Rectal smooth muscle tissue (tissue), 1 donor: ENCODE measurements at regions not wholly inside any gene's neighbourhood (a gene's known extent, or its start where the extent isn't known, plus 50 kb on each side); places are given as distances from the start of the nearest gene placed in this dataset.

Source experiments
- H3K27ac ChIP-seq: one replicate; pipeline ENCODE4 v1.7.0; 2013; ENCODE audit warnings: low read depth, low read length, inconsistent platforms
- H3K27me3 ChIP-seq: one replicate; pipeline ENCODE4 v1.7.0; 2013; ENCODE audit warnings: low read length; ENCODE audit not compliant: control insufficient read depth, insufficient read depth
- H3K36me3 ChIP-seq: one replicate; pipeline ENCODE4 v1.7.0; 2013; ENCODE audit warnings: low read length; ENCODE audit not compliant: control insufficient read depth, insufficient read depth
- H3K4me1 ChIP-seq: one replicate; pipeline ENCODE4 v1.7.0; 2013; ENCODE audit warnings: low read length; ENCODE audit not compliant: control insufficient read depth, insufficient read depth
- H3K4me3 ChIP-seq: one replicate; pipeline ENCODE4 v1.7.0; 2013; ENCODE audit warnings: low read length
- H3K9ac ChIP-seq: one replicate; pipeline ENCODE4 v1.7.0; 2013; ENCODE audit warnings: low read length

- Histone ChIP-seq H3K27ac (no peak overlapping the region), H3K36me3 (no peaks in the 10 kb centered on the region), H3K4me3 (no peak overlapping the region), H3K9ac (no peak overlapping the region), H3K4me1 (no peaks in the 10 kb centered on the region), H3K27me3 (no peaks in the 10 kb centered on the region)
Measured at GRCh38 chr13:111502957-111503356, 182.5 kb downstream of the TEX29 start.

GRCh38 chr13:111503376-111503775 lies 182.9 kb downstream of the TEX29 start:
- no peak overlapping the region for H3K27ac ChIP-seq
- no peak overlapping the region for H3K9ac ChIP-seq
- H3K4me3 ChIP-seq = no peak overlapping the region
- H3K36me3 ChIP-seq = no peaks in the 10 kb centered on the region
- H3K4me1 ChIP-seq = no peaks in the 10 kb centered on the region
- no peaks in the 10 kb centered on the region for H3K27me3 ChIP-seq

GRCh38 chr13:111503905-111504695 lies 183.7 kb downstream of the TEX29 start:
- Histone ChIP-seq H3K4me1 (no peaks in the 10 kb centered on the region), H3K36me3 (no peaks in the 10 kb centered on the region), H3K27me3 (no peaks in the 10 kb centered on the region), H3K27ac (no peak overlapping the region), H3K9ac (no peak overlapping the region), H3K4me3 (no peak overlapping the region)

- H3K4me3 ChIP-seq = no peak overlapping the region
- H3K4me1 ChIP-seq = no peaks in the 10 kb centered on the region
- H3K27ac ChIP-seq = no peak overlapping the region
- no peak overlapping the region for H3K9ac ChIP-seq
- H3K27me3 ChIP-seq = no peaks in the 10 kb centered on the region
- no peaks in the 10 kb centered on the region for H3K36me3 ChIP-seq
Measured at GRCh38 chr13:111505175-111505777, 184.8 kb downstream of the TEX29 start.

GRCh38 chr13:111506125-111506524 lies 185.7 kb downstream of the TEX29 start:
- no peak overlapping the region for H3K27ac ChIP-seq
- no peak overlapping the region for H3K9ac ChIP-seq
- no peaks in the 10 kb centered on the region for H3K27me3 ChIP-seq
- no peaks in the 10 kb centered on the region for H3K36me3 ChIP-seq
- H3K4me1 ChIP-seq = no peaks in the 10 kb centered on the region
- no peak overlapping the region for H3K4me3 ChIP-seq

- no peaks in the 10 kb centered on the region for H3K27me3 ChIP-seq
- no peak overlapping the region for H3K4me3 ChIP-seq
- no peaks in the 10 kb centered on the region for H3K36me3 ChIP-seq
- H3K27ac ChIP-seq = no peak overlapping the region
- H3K4me1 ChIP-seq = no peaks in the 10 kb centered on the region
- H3K9ac ChIP-seq = no peak overlapping the region
Measured at GRCh38 chr13:111506621-111507020, 186.2 kb downstream of the TEX29 start.

GRCh38 chr13:111508164-111508870 lies 187.9 kb downstream of the TEX29 start:
- Histone ChIP-seq H3K27me3 (no peaks in the 10 kb centered on the region), H3K4me1 (no peaks in the 10 kb centered on the region), H3K36me3 (no peaks in the 10 kb centered on the region), H3K4me3 (no peak overlapping the region), H3K27ac (no peak overlapping the region), H3K9ac (no peak overlapping the region)

- Histone ChIP-seq H3K4me1 (no peaks in the 10 kb centered on the region), H3K36me3 (no peaks in the 10 kb centered on the region), H3K9ac (no peak overlapping the region), H3K4me3 (no peak overlapping the region), H3K27ac (no peak overlapping the region), H3K27me3 (no peaks in the 10 kb centered on the region)
Measured at GRCh38 chr13:111508902-111509509, 188.6 kb downstream of the TEX29 start.

- no peaks in the 10 kb centered on the region for H3K27me3 ChIP-seq
Measured at GRCh38 chr13:111510502-111511218, 190.2 kb downstream of the TEX29 start.

GRCh38 chr13:111511219-111511732 lies 190.8 kb downstream of the TEX29 start:
- Histone ChIP-seq H3K4me1 (no peaks in the 10 kb centered on the region), H3K36me3 (no peaks in the 10 kb centered on the region), H3K9ac (no peak overlapping the region), H3K27me3 (no peaks in the 10 kb centered on the region), H3K27ac (no peak overlapping the region), H3K4me3 (no peak overlapping the region)

More at GRCh38 chr13:111510502-111511218, 190.2 kb downstream of the TEX29 start:
- H3K4me1 ChIP-seq = no peaks in the 10 kb centered on the region
- H3K27ac ChIP-seq = no peak overlapping the region
- H3K36me3 ChIP-seq = no peaks in the 10 kb centered on the region
- no peak overlapping the region for H3K9ac ChIP-seq
- H3K4me3 ChIP-seq = no peak overlapping the region

- Histone ChIP-seq H3K27me3 (no peaks in the 10 kb centered on the region), H3K27ac (no peak overlapping the region), H3K4me1 (no peaks in the 10 kb centered on the region), H3K4me3 (no peak overlapping the region), H3K36me3 (no peaks in the 10 kb centered on the region), H3K9ac (no peak overlapping the region)
Measured at GRCh38 chr13:111511805-111512504, 191.5 kb downstream of the TEX29 start.
